Head of caudate nucleus (tissue), 42 donors: ENCODE measurements at regions not wholly inside any gene's neighbourhood (a gene's known extent, or its start where the extent isn't known, plus 50 kb on each side); places are given as distances from the start of the nearest gene placed in this dataset.

Experiments used
- DNase-seq, 42 donors: peaks; one replicate each; pipeline versions ENCODE4 v3.0.0 to v3.0.0-alpha.2; 2020 to 2021; ENCODE audit warnings: mixed read lengths in 7 of 42
- intact Hi-C: fragments of 100-400 bp; cut with DNase I; formaldehyde crosslinking; loops from one replicate; pipeline ENCODE4 v1.15.0; 2022

DNA sequence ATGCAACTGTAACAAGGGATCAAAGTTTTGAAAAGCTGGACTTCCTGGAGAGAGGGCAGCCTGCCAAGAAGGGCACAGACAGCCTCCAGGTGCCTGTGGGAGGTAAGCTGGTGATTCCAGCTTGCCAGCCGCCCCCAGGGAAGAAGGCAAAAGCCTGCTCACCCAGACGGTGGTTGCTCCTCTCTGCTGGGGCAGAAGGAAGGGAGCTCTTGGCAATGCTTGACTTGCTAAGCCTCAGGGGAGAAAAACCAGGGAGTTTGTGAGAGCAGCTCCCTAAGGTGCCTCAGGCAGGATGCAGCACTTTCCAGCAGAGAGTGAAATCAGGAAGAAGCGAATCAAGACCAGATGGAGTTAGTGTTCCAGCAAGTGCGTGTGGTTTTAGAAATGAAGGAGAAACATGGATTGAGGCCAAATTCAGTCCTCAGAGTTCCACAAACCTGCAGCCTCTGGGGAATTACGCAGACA, 553.6 kb downstream of the BUD13 start:
- intact Hi-C loops: no loop called here
- no peak for DNase-seq

DNA sequence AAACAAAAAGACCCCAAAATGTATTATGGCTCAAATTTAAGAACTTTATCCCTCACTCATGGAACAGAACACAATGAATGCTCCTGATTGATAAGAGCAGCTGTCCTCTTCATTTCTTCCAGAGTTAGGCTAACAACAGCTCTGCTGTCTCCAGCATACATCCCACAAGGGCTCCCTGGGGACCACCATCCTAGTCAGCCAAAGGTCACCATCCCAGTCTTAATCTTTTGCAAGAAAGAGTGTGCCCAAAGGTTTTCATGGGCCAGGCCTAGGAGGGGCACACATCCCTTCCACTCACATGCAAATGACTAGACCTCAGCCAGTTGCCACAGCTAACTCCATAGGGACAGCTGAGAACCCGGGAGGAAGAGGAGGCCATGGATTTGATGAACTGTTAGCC, 555.3 kb downstream of the BUD13 start:
- intact Hi-C loops: no loop called here

DNA sequence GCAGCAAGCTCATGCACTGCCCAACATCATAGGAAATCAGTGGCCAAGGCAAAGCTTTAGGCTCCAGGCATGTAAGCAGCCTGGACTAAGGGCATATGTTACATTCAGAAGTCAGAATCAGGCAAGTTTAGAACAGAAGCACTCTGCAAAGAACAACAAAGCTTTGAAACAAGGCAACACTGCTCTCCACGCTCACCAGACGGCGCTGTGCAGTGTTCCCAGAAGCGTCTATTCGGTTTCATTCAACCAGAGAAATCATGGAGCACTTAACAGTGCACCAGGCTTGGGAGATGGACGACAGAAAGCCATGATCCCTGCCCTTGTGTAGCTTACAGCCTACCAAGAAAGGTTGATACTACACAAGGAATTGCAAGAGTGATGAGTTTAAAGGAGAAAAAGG, 555.8 kb downstream of the BUD13 start:
- intact Hi-C loops: no loop called here
- peak in 40 of 42 donors; percentile 30 to 83 (median 66) for DNase-seq

More for the DNA sequence above, 555.3 kb downstream of the BUD13 start:
- DNase-seq: no peak

DNA sequence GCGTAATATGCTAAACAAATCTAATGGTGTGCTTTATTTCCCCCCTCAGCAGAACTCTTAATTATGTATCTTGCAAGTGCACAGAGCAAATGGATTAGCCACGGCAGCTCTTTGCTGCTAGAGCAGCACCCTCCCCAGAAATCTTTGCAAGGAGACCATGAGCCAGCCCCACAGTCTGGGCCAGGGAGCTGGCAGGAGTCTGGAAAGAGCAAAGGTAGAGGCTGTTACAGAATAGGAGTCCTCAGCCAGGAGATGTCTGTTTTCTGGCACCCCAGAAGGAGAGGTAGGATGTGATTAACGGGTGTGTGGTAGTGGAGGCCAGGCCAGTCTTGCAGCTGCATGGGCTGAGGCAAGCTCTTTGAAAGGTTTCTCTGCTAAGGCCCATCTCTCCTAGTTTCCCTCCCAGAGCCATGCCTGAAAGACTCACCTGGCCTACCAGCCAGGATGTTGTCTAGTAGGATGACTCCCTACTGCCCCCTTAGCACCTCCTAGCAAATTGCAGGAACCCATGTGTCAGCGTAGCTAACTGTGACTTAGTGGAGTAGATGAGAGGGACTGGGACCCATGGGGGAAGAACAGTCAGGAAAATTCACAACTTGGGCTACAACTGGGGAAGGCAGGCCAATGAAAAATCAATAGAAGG, 557.2 kb downstream of the BUD13 start:
- intact Hi-C loops: no loop called here
- DNase-seq: no peak

DNA sequence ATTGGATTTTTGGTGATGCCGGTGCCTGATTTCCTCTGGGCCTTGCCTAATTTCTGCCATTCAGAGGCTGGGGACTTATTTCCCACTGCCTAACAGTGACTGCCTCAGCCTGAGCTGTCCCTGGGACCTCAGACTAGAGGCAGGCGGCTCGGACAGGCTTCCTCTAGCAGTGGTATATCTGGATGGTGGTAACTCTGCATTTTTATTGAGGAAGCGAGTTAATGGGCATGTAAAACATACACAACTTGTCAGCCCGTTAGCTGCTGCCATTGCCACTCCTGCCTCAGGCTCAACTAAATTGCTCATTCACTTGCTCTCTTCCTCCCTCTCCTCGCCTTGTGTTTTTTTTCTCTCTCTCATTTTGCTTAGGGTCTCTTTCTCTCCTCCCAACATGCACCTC, 561.6 kb downstream of the BUD13 start:
- DNase-seq: no peak
- intact Hi-C loops: no loop called here

DNA sequence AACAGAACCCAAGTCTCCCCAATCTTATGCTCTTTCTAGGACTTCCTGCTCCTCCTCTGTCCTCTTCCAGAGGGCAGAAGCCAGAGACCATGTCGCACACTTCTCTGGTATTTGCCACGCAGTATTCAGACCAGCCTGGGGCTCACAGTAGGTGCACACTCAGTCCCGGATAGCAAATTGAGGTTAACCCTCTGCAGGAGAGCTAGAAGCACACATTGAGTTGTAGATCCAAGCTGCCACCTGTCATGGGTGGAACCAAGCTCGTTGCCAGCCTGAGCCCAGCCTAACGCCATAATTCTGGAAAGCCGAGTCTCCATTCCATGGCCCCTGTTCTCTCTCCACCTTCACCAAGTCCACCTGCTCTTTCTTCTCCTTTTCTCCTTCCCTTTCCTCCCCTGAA, 562.1 kb downstream of the BUD13 start:
- intact Hi-C loops: no loop called here
- no peak for DNase-seq

DNA sequence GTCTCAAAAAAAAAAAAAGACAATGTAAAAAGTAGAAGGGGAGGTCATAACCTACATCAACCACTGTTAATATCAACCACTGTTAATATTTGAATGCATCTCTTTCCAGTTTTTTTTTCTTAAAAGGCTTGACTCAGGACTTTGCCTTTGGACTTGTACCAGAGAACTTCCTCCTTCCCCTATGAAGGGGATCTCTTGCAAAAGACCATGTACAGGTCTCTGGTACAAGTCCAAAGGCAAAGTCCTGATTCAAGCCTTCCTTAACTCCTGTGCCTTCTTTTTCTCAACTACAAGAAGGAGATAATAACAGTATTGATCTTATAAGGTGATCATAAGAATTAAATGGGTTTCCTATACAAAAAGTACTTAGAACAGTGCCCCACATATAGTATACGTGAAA, 563.5 kb downstream of the BUD13 start:
- intact Hi-C loops: no loop called here

DNA sequence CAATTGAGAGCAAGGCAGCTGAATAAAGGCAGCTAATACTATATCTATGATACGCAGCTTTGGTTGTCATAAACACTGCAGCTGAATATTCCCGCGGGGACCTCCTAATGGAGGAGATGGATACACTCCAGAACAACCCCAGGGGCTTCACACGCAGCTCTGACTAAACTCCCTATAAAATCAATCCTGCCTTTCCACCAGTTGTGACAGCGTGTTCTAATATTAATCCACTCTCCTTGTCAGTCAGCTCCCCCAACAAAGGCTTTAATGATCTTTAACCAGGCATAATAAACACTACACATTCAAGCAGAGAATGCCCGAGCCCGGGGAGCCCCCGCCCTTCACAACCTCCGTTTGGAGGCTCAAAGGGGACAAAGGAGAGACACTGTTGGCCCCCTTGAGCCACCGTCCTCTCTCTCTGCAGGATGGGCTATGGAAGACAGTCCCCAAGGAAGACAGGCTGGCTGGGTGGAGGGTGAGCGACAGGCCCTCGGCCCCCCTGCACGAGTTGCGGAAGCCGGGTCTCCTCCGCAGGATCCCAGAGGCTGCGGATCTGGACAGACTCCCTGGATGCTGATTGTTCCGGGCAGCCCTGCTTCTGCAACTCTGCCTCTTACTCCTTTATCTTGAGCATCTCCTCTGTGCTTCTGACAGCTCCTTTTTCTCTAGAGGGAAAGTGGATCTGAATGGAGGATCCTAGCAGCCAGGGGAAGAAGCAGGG, 565.2 kb downstream of the BUD13 start:
- intact Hi-C loops: no loop called here
- DNase-seq: no peak

More for the DNA sequence above, 563.5 kb downstream of the BUD13 start:
- no peak for DNase-seq

DNA sequence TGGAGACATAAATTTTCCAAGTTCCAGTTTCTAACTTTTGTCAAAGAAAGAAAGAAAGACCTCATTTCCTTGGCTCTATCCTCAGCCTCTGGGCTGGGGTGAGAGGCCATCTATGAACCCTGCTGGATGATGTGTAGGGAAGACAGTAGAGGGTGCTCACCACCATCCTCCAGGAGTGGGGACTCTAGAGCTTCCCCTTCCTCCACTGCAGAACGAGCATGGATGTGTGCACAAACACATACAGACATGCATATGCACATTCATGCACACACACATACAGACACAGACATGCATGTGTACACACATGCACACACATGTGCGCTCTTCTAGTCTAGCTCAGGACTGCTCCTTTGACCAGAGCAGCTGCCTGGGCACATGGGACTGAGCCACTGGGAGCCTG, 565.8 kb downstream of the BUD13 start:
- DNase-seq: no peak
- intact Hi-C loops: no loop called here

DNA sequence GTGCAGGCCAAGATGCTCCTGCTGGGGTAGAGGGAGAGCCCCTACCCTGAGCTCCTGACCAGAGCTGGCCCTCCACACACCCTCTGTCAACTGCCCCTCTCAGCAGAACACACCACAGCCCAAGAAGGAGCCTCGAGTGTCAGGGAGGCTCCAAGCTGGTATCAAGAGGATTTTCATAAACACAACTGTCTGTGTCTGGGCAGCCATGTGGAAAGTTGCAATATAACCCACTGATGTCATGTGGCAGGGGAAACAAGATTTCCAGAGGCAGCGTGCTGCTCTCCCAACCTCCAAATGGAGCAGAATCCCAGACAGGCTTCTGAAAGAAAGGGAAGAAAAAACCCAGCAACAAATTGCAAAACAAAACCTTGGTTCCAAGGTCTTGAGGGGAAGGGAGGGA, 569.9 kb downstream of the BUD13 start:
- intact Hi-C loops: no loop called here

DNA sequence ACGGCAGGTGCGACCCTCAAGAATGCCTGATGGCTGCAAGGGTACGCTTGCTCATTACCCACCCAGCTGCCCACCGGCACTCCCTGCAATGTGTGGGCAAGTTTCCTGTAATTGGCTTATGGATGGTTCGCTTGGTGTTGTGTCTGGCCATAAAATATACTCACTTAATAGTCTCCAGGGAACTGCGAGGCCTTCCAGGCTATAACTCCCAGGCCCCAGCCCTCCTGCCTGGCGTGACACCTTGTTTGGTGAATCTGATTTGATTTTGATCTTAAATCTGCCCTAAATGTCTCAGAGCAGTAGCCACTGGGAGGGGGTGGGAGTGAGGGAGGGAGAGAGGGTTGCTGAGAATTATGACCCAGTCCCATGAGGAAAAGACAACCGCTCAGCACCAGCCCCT, 572.2 kb downstream of the BUD13 start:
- intact Hi-C loops: no loop called here
- DNase-seq: no peak

More for the DNA sequence above, 569.9 kb downstream of the BUD13 start:
- DNase-seq: no peak

DNA sequence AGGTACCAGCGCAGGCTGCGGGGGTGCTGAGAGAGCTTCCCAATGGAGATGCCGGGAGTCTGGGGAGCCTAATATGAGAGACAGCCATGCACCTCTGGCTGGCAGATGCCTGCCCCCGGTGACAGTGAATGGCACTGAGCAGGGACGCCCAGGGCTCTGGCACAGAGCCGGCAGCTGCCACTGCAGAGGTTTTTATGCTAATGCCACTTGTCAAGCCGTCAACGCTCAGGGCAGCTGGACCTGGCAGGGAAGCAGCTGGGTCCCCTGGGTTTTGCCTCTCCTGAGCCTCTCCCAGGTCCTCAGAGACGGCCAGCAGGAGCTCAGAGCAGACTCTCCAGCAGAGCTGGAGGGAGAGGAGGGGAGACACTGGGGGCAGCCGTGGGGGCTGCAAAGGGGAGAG, 573.6 kb downstream of the BUD13 start:
- intact Hi-C loops: no loop called here
- DNase-seq: peak in 1 of 42 donors; percentile 21

DNA sequence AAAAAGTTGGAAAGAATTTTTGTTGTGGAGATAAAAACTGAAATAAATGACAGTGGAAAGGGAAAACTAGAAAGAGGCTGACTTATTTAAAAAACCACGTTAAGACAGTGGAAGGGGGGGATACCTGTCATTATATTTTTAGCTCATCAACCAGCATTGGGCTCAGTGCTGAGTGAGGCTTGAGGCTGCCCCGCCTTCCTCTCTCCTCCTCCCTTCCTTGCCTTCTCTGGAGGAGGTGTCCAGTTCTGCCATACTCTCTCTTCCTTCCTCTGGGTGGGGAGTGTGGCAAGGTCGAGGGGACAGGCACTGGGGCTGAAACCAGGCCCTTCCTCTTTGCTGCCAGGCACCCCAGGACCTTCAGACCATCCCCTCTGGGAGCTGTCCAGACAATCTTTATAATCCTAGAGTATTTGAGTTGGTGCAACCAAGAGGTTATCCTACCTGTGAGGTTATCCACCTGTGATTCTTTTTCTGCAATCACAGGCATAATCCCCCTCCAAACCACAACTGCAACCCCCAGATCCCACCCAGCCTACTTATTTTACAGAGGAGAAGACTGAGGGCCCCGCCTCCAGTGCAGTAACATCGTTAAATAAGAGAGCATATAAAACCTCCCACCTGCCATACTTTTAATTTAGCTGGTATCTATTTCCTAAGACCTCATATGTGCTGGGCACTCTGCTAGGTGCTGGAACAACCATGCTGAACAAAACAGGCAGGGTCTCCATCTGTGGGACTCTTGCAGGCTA, 578.5 kb downstream of the BUD13 start:
- no peak for DNase-seq
- intact Hi-C loops: no loop called here

DNA sequence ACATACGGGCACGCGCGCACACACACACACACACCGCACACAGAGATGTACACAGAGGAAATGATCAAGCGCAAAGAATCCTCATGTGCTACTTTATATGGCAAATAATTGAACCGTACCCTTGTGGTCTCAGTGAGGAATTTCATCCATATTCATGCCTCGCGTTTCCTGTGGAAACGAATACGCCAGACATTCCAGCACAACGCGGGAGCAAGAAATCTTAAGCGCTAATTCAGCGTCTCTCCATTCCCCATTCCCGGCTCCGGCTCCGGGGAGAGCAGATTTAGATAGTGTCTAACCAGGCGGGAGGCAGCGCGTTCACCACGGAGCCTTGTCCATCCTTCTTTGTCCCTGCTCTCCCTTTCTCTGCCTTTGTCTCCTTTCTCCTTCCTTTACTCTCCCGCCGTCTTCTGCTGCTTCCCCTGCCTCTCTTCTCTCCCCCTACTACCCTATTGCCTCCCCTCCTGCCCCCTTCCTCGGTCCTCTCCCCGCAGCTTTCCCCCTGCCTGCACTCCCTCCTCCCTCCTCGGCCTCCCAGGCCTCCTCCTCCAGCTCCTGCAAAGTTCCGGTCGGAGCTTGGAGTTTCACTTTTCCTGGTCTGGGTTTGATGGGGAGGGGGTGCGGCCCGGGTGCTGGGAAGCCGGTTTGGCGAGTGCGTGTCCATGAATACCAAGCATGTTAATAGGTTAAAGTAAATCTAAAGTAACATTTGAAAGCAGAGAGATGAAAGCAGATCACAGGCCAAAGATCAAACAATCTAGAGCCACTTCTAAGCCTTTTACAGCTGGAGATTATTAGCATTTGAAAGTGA, 579.3 kb downstream of the BUD13 start:
- intact Hi-C loops: no loop called here
- DNase-seq: peak in 39 of 42 donors; percentile 19 to 73 (median 43)

DNA sequence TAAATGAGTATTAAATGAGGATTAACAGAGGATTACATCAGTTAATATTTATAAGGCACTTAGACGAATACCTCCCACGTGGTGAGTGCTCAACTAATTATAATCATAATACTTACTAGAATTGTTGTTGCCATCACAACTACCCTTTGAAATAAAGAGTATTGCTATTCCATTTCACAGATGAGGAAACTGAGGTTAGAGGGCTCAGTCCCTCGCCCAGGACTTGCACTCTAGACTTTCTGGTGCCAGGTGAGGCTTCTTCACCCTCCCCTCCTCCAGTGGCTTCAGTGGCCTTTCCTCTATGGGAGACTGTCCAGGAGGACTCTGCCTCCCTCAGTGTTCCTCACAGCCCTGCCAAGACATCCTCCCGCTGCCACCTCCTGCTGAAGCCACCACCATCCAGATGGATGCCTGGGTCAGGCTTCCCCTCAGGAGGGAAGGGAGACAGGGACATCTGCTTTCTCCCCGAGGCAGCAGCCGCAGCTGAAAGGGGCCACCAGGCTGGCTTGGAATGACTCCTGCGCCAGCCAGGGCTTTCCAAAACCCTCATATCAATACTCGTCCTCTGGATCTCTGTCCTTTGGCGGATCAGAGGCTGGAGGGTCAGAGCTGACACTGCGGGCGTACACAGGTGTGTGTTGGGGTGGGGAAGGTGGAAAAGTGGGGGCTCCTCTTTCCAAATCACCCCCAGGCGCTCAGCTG, 580.1 kb downstream of the BUD13 start:
- DNase-seq: peak in 3 of 42 donors; percentile 11 to 19 (median 15)
- intact Hi-C loops: no loop called here

DNA sequence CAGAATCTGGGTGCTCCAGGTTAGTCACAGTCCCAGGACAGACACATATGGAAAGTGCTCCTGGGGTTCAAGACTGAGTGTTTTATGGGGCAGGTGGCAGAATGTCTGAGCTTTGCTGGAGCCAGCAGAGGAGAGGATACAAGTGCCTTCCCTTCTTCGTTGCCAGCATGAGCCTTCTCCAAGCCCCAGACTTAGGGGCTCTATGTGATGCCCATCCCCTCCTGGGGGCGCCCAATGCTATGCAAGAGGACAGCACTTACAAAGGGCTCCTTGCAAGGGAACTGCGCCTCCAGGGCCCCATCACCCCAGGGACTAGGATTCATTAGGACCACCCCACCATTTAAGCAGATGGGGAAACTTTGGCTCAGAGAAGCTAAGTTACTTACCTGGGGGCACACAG, 581.9 kb downstream of the BUD13 start:
- intact Hi-C loops: no loop called here
- DNase-seq: no peak

DNA sequence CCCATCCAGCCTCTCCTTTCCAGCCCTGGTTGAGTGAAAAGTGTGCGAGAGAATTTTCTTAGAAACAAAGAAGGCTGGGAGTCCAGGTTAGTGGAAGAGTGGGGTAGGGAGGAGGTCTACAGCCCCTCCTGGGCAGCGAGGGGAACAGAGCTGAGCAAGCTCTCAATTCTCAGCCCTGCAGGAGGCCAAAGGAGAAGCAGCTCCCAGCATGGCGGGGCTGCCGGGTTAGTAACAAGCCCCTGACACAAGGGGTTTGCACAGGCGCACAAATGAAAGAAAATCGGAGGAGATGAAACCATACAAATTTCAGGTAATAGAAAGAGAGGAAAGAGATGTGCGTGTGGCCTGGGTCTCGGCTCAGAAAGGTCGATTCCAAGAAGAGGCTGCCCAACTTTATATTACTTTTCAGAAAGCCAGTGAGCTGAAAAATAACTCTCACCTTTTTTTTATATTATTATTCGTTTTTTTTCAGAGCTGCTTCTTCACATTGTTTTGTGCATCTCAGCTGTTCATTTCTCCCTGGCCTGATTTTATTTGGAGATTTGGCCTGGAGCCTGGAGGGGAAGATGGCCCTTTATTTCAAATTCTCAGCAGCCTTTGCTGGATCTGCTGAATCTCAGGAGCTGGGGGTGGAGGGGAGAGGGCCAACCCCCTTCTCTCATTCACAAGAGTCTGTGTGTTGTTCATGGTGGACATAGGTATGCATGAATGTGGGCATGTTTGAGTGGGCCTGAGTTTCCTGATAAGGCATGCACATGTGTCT, 583.2 kb downstream of the BUD13 start:
- intact Hi-C loops: no loop called here
- no peak for DNase-seq

DNA sequence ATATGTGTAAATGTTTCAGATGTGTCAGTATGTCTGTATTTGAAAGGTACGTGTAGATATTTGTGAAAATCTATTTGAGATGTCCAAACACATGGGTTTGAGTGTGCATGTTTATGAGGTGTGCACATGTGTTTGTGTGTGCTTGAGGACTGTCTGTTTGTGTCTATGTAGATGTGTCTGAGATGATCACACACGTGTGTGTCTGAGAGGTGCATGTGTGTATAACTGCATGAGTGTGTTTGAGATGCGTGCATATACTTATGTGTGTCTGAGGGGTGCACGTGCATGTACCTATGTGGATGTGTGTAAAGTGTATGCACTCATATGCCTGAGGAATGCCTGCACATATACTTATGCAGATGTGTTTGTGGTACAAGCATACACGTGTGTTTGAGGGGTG, 584.4 kb downstream of the BUD13 start:
- DNase-seq: no peak
- intact Hi-C loops: no loop called here
